Activated gamma-delta T cell (primary cell): ENCODE measurements at regions not wholly inside any gene's neighbourhood (a gene's known extent, or its start where the extent isn't known, plus 50 kb on each side); places are given as distances from the start of the nearest gene placed in this dataset.
"Not testable (repeated sequence)": the region's sequence is repeated elsewhere in the genome, so short reads cannot be mapped to it uniquely, and the experiment has no call there.

ENCODE experiments used
- DNase-seq: peaks from one replicate; lab custom pipeline; 2025; lab: John Stamatoyannopoulos, UW

DNA sequence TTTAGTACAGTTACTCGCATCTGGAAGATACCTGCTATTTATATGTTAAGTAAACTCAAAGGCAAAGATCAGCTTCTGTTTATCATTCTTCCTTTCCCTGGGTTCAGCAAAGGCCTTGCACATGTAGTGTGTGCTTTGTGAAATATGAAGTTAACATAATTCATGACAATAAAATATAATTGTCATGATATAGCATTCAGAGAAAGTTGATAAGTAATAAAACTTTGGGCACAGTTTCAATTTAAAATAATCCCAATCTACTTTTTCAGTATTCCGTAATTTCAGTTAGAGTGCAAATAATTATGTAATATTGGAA, 51.9 kb upstream of the ZNF217 start:
- no peak for DNase-seq

DNA sequence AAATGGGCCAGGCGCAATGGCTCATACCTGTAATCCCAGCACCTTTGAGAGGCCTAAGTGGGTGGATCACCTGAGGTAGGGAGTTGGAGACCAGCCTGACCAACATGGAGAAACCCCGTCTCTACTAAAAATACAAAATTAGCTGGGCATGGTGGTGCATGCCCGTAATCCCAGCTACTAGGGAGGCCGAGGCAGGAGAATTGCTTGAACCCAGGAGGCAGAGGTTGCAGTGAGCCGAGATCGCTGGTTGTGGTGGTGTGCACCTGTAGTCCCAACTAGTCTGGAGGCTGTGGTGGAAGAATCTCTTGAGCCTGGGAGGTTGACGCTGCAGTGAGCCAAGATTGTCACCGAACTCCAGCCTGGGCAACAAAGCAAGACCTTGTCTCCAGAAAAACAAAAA, 50.5 kb upstream of the ZNF217 start:
- not testable (repeated sequence) for DNase-seq
